ENCODE measurements at regions not wholly inside any gene's neighbourhood (a gene's known extent, or its start where the extent isn't known, plus 50 kb on each side); places are given as distances from the start of the nearest gene placed in this dataset.

GRCh38 chr18:66317243-66318090 is 286.4 kb downstream of the CDH19 start:
- TF ChIP-seq CTCF (IDR thresholded peaks at IDR 0.05 in 2 of 3, conservative IDR thresholded peaks at IDR 0.05 in 1 of 3; ENCODE audit: borderline replicate concordance in 1 of 3, insufficient read depth in 1 of 3, low read depth in 2 of 3, low read length in 2 of 3) = no peak
- TF ChIP-seq POLR2A (IDR thresholded peaks at IDR 0.05; ENCODE audit: borderline replicate concordance, extremely low read depth, insufficient read depth, insufficient read length) = no peak
- no peak for TF ChIP-seq RAD21 (IDR thresholded peaks at IDR 0.05; ENCODE audit: low read depth)
- no peak for TF ChIP-seq MAX (IDR thresholded peaks at IDR 0.05)
- TF ChIP-seq REST (IDR thresholded peaks at IDR 0.05; ENCODE audit: low read depth) = no peak
- no peak for TF ChIP-seq EGR1 (IDR thresholded peaks at IDR 0.05; ENCODE audit: low read depth)
- no peak for TF ChIP-seq EZH2 (IDR thresholded peaks at IDR 0.05)
- no peak for TF ChIP-seq POLR2AphosphoS5 (IDR thresholded peaks at IDR 0.05; ENCODE audit: low read depth, low read length)
- TF ChIP-seq ATF3 (IDR thresholded peaks at IDR 0.05) = no peak
- no peak for TF ChIP-seq YY1 (IDR thresholded peaks at IDR 0.05; ENCODE audit: extremely low read depth, insufficient replicate concordance, low read depth, low read length)
- no peak for TF ChIP-seq JUND (IDR thresholded peaks at IDR 0.05)

Data from HCT116 (cell line).